ENCODE measurements at regions not wholly inside any gene's neighbourhood (a gene's known extent, or its start where the extent isn't known, plus 50 kb on each side); places are given as distances from the start of the nearest gene placed in this dataset.

- no peak for TF ChIP-seq CTCF (conservative IDR thresholded peaks at IDR 0.05; ENCODE audit: low read depth in 2 of 2)
- TF ChIP-seq JUNB (IDR thresholded peaks at IDR 0.05; ENCODE audit: unreplicated experiment), result no peak
- TF ChIP-seq NANOG (IDR thresholded peaks at IDR 0.05; ENCODE audit: borderline replicate concordance), result no peak
Observed at GRCh38 chr4:58807843-58808615, 1697.8 kb upstream of the IGFBP7 start (continued).

- H3K79me2 ChIP-seq (replicated peaks; ENCODE audit: insufficient read depth), result no peaks in the 10 kb centered on the region
- no peak overlapping the region for H3K4me3 ChIP-seq
- no peaks in the 10 kb centered on the region for H3K36me3 ChIP-seq (ENCODE audit: insufficient read depth)
- Mint-ChIP-seq H3K27ac (no peak overlapping the region), H3K4me3 (no peak overlapping the region), H3K36me3 (ENCODE audit: low read depth) (peaks cover 2% of the 10 kb centered on the region; the same call in 2 of the 3 replicates), H3K27me3 (ENCODE audit: insufficient read depth, low read depth, poor library complexity) (no peaks in the 10 kb centered on the region), H3K9me3 (no peaks in the 10 kb centered on the region; the same call in 2 of the 3 replicates), H3K4me1 (no peaks in the 10 kb centered on the region)
- no peaks in the 10 kb centered on the region for H3K9me2 ChIP-seq (ENCODE audit: insufficient read depth)
- H3F3A ChIP-seq (replicated peaks; ENCODE audit: low read depth), result no peaks in the 10 kb centered on the region
- H3K4me2 ChIP-seq, result no peak overlapping the region
- no peaks in the 10 kb centered on the region for H4K20me1 ChIP-seq (replicated peaks; ENCODE audit: insufficient read depth)
- no peak for DNase-seq (ENCODE audit: low spot score)
- ATAC-seq, result no peak
- TF ChIP-seq ZNF331 (CRISPR knock-in tag; IDR thresholded peaks at IDR 0.05; ENCODE audit: low read depth), result no peak
- no peak for TF ChIP-seq STAT1 (IDR thresholded peaks at IDR 0.05; ENCODE audit: unreplicated experiment)
- no peaks in the 10 kb centered on the region for H3K27me3 ChIP-seq (ENCODE audit: insufficient read depth)
- H3K4me1 ChIP-seq (ENCODE audit: insufficient read depth), result no peaks in the 10 kb centered on the region
- H2AFZ ChIP-seq, result 0 out of 2 replicates have a peak overlapping the region, but pooled peaks have one; percentile 18
- no peak overlapping the region for H3K27ac ChIP-seq (ENCODE audit: low read depth)
Observed at GRCh38 chr4:58776627-58777026, 1666.4 kb upstream of the IGFBP7 start.

- Histone ChIP-seq H3K36me3 (ENCODE audit: insufficient read depth) (no peaks in the 10 kb centered on the region), H3K4me2 (no peak overlapping the region), H3K27ac (ENCODE audit: low read depth) (no peak overlapping the region), H3K4me3 (no peak overlapping the region), H3K9me2 (ENCODE audit: insufficient read depth) (no peaks in the 10 kb centered on the region), H3K27me3 (ENCODE audit: insufficient read depth) (no peaks in the 10 kb centered on the region), H3K79me2 (replicated peaks; ENCODE audit: insufficient read depth) (no peaks in the 10 kb centered on the region), H4K20me1 (replicated peaks; ENCODE audit: insufficient read depth) (no peaks in the 10 kb centered on the region), H3K4me1 (ENCODE audit: insufficient read depth) (peaks cover 6% of the 10 kb centered on the region; the same call in 1 of the 2 replicates), H3F3A (replicated peaks; ENCODE audit: low read depth) (no peaks in the 10 kb centered on the region), H2AFZ (no peak overlapping the region)
- ATAC-seq (no peak), DNase-seq (ENCODE audit: low spot score) (no peak)
- peaks cover 2% of the 10 kb centered on the region; the same call in 1 of the 3 replicates for H3K4me1 Mint-ChIP-seq
- H3K9me3 Mint-ChIP-seq, result no peaks in the 10 kb centered on the region
- H3K27me3 Mint-ChIP-seq (ENCODE audit: insufficient read depth, low read depth, poor library complexity), result peaks cover 3% of the 10 kb centered on the region
- no peaks in the 10 kb centered on the region for H3K36me3 Mint-ChIP-seq (ENCODE audit: low read depth)
- TF ChIP-seq EZH2phosphoT487 (IDR thresholded peaks at IDR 0.05; ENCODE audit: unreplicated experiment), result no peak
- no peak overlapping the region for H3K27ac Mint-ChIP-seq
- H3K4me3 Mint-ChIP-seq, result no peak overlapping the region
Observed at GRCh38 chr4:58767598-58767997, 1657.4 kb upstream of the IGFBP7 start.

GRCh38 chr4:58766763-58767162, 1656.6 kb upstream of the IGFBP7 start:
- Mint-ChIP-seq H3K9me3 (no peaks in the 10 kb centered on the region), H3K36me3 (ENCODE audit: low read depth) (no peaks in the 10 kb centered on the region), H3K27me3 (ENCODE audit: insufficient read depth, low read depth, poor library complexity) (peaks cover 3% of the 10 kb centered on the region), H3K4me1 (peaks cover 2% of the 10 kb centered on the region; the same call in 1 of the 3 replicates), H3K27ac (no peak overlapping the region), H3K4me3 (no peak overlapping the region)
- Histone ChIP-seq H4K20me1 (replicated peaks; ENCODE audit: insufficient read depth) (no peaks in the 10 kb centered on the region), H3K79me2 (replicated peaks; ENCODE audit: insufficient read depth) (no peaks in the 10 kb centered on the region), H3K4me2 (no peak overlapping the region), H3K27me3 (ENCODE audit: insufficient read depth) (no peaks in the 10 kb centered on the region), H3K36me3 (ENCODE audit: insufficient read depth) (no peaks in the 10 kb centered on the region), H3F3A (replicated peaks; ENCODE audit: low read depth) (no peaks in the 10 kb centered on the region), H3K4me1 (ENCODE audit: insufficient read depth) (peaks cover 6% of the 10 kb centered on the region; the same call in 1 of the 2 replicates), H3K9me2 (ENCODE audit: insufficient read depth) (no peaks in the 10 kb centered on the region; the same call in 1 of the 2 replicates), H3K4me3 (no peak overlapping the region), H2AFZ (no peak overlapping the region), H3K27ac (ENCODE audit: low read depth) (no peak overlapping the region)
- ATAC-seq (no peak), DNase-seq (ENCODE audit: low spot score) (no peak)
- TF ChIP-seq ZNF114 (CRISPR knock-in tag; IDR thresholded peaks at IDR 0.05), result no peak

All from GM23338 (cell line).